ENCODE measurements at regions not wholly inside any gene's neighbourhood (a gene's known extent, or its start where the extent isn't known, plus 50 kb on each side); places are given as distances from the start of the nearest gene placed in this dataset.
A peak's percentile ranks its signal among the peaks of the same experiment; 100 is the strongest.

GRCh38 chr7:47690902-47691558 is 109.1 kb upstream of the TNS3 start:
- no peak for DNase-seq

DNA sequence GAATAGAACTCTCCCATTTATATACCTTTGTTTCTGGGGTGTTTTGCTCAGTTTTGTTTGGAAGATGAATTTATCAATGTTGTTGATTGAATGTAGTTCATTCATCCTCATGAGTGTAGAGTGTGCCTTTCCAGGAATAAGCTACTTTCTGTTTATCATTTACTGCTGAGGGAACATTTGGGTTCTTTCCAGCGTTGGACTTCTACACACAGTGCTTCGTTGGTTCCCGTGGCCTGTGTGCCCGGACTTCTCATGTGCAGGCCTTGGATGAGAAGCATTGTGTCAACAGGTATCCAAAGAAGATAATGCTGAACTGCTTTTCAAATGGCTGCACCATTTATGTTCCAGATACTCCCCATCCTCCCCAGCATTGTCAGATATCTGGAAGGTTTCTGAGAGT is 107.6 kb upstream of the TNS3 start:
- no peak for DNase-seq

- DNase-seq, result no peak
Observed at GRCh38 chr7:47688311-47689100, 106.6 kb upstream of the TNS3 start.

DNA sequence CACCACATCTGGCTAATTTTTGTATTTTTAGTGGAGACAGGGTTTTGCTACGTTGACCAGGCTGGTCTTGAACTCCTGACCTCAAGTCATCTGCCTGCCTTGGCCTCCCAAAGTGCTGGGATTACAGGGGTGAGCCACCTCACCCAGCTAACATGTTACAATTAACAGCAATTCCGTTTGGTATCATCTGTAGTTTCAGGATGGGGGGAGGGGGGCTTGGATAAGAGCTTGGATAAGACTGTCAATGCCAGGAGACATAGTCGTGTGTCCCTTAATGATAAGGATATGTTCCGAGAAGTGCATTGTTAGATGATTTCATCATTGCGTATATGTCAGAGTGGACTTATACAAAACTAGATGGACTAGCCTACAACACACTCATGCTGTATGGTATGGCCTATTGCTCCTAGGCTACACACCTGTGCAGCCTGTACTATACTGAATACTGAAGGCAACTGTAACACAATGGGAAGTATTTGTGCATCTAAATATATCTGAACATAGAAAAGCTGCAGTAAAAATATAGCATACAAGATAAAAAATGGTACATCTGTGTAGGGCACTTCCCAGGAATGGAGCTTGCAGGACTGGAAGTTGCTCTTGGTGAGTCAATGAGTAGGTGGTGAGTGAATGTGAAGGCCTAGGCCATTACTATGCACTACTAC is 103.9 kb upstream of the TNS3 start:
- peak in 1 of 2 donors; percentile 30 for DNase-seq

DNA sequence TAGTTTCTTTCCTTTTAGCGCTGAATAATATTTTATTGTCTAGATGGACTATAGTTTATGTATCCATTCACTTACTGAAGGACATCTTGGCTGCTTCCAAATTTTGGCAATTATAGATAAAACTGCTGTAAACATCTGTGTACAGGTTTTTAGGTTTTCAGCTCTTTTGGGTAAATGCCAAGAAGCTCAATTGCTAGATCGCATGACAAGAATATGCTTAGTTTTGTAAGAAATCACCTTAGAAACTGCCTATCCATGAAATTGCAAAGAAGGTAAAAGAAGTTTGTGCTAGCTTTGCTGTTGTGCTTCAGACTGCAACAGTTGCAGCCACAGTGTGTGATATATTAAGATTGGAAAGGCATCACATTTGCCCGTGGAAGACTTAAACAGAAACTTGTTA is 103.2 kb upstream of the TNS3 start:
- no peak for DNase-seq

- DNase-seq, result no peak
Observed at GRCh38 chr7:47684728-47685127, 102.8 kb upstream of the TNS3 start.

DNA sequence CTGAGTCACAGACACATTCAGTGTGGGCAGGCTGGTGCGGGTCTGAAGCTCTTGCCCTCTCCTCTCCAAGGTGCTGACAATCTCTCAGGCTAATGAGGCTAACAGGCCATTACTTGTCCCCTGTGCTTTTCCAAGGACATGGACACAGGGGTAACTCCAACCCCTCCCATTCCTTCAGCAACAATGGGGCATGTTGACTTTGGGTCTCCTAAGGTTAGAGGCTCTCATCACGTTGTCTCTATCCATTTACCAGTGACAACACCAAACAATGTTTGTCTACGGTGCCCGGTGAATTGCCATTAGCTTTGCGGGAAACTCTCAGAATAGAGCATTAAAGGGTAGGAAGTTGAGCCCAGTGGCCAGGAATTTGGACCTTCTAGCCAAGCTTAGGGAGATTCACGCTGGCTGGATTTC is 101.6 kb upstream of the TNS3 start:
- no peak for DNase-seq

GRCh38 chr7:47682874-47683273 is 101.0 kb upstream of the TNS3 start:
- no peak for DNase-seq

GRCh38 chr7:47681249-47681810 is 99.4 kb upstream of the TNS3 start:
- no peak for DNase-seq

DNA sequence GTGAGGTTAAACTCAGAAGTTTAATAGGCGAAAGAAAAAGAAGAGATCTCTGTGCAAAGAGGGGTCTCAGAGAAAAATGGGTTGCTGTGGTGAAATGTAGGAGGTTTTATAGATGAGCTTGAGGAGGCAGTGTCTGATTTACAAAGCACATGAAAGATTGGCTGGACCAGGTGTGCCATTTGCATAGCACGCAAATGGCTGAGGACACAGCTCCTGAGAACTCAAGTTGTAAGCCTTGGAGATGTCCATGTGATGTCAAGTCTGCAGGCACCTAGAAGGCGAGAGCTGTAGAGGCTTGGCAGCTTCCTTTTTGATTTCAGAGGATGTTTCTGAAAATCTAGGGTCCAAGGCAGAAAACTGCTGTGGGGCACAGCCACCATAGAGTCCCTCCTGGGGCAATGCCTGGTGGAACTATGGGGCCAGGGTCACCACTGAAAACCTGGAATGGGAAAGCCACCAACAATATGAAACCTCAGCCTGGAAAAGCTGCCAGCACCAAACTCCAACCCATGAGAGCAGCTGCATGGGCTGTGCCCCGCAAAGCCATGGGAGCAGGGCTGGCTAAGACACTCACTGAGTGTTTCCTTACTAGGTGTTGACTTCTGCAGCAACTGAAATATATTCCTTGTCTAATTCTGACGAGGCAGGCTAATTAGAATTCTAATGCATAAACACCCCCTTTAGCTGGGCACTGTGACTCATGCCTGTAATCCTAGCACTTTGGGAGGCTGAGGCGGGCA is 96.9 kb upstream of the TNS3 start:
- DNase-seq, result no peak

GRCh38 chr7:47677664-47678063 is 95.8 kb upstream of the TNS3 start:
- peak; percentile 74 to 85 for DNase-seq

GRCh38 chr7:47677093-47677492 is 95.2 kb upstream of the TNS3 start:
- no peak for DNase-seq

DNA sequence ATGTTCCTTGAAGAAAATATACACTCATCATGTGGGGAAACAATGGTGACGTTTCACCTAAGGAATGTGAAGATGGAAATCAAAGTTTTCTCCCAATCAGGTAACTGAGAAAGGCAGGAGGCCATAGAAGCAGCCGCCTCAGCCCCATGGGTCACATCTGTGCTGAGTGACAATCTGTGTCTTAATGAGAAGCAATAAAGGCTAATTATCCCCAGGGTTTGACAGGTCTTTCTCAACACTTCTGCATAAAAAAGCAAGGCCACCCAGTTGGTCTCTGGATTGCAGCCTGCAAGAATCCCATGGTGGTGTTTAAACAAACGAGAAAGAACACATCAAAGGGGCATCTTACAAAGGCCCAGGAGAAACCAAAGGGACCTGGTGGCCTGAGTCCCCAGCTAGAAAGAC is 91.1 kb upstream of the TNS3 start:
- DNase-seq, result no peak

- DNase-seq, result peak; percentile 61 to 64
Observed at GRCh38 chr7:47672271-47672791, 90.4 kb upstream of the TNS3 start.

- DNase-seq, result no peak
Observed at GRCh38 chr7:47671358-47671757, 89.4 kb upstream of the TNS3 start.

DNA sequence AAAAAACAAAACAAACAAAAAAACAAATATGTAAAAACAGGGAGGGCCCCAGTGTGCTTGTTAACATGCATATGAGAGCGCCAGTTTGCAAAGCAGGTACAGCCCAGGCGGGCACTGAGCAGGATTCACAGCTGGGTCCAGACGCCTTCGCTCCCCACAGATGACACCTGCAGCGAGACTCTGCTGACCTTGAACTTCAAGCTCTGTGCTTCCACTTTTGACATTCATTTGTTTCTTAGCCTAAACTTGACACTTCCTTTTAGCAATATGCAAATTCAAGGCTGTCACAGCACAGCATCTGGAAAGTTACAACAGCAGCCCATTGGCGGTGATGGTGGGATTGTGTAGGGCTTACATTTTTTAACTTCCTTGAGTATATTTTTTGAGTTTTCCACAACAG is 88.8 kb upstream of the TNS3 start:
- DNase-seq, result peak; percentile 63 to 64

- peak; percentile 57 to 78 for DNase-seq
Observed at GRCh38 chr7:47669901-47670384, 88.0 kb upstream of the TNS3 start.

- peak; percentile 94 to 97 for DNase-seq
Observed at GRCh38 chr7:47669178-47669891, 87.4 kb upstream of the TNS3 start.

DNA sequence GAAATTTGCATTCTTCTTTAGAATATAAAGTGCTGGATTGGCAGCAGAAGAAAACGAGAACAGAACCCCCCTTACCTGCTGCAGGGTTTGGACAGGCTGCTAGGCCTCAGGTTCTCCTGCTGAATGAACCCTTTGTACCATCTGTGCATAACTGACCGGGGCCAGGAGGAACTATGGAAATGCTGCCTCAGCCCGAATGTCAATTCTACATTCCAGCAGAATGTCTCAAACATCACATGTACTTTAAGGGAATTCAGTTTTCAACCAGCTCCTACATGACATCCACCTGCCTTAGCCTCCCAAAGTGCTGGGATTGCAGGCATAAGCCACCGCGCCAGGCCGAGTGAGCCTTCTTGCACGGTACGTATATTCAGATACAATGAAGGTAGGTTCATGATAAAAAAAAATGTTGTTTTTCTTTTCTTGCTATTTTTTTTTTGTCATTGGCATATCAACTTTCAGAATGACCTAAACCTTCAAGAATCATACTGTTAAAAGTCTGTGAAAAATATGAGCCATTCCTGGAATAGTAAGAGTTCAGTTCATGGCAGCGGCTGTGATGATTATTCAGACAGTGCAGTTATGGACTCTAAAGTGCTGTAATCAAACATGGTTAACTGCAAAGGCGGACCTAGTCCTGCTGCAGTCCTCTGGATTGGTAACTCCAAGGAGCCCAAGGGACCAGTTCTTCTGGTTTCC is 84.4 kb upstream of the TNS3 start:
- DNase-seq, result no peak

DNA sequence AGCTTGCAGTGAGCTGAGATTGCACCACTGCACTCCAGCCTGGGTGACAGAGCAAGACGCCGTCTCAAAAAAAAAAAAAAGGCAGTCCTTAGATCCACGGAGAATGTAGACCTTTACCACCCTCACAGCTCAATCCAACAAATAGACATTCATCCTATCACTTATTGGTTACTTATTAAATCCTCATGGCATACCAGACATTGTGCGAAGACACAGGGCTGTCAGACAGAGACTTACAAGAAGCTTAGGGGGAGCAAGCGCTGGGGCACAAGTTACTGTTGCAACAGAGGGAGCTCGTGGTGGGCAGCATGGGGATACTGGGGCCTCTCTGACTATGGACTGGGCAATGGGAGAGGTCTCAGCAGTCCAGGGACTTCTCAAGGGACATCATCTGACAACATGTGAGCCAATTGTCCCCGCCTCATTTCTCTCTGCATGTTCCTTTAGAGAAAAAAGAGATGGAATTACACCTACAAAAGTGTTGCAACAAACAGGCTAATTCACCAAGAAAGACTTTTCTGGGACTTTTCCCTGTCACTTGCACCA is 82.8 kb upstream of the TNS3 start:
- no peak for DNase-seq

DNA sequence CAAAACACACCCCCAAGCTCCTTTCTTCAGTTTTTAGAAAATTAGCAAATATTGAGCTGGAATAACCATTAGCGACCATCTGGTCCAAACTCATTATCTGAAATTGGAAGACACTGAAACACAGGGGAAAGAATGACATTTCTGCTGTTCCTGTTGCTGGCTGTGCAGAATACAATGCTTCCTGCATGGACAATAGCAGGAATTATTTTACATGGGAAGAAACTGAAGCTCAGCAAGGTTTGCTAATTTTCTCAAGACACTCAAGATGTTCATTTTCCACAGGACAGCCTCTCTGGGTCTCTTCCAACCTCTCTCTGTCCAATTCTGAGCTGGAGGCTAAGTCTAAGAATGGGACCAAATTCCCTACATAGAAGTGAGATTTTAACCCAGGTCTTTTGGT is 81.9 kb upstream of the TNS3 start:
- DNase-seq, result no peak
